ENCODE measurements at regions not wholly inside any gene's neighbourhood (a gene's known extent, or its start where the extent isn't known, plus 50 kb on each side); places are given as distances from the start of the nearest gene placed in this dataset.

- no peak overlapping the region for H3K4me3 ChIP-seq
- TF ChIP-seq POLR2A (IDR thresholded peaks at IDR 0.05) (no peak), CTCF (IDR thresholded peaks at IDR 0.05 in 4 of 5, conservative IDR thresholded peaks at IDR 0.05 in 1 of 5) (no peak)
- intact Hi-C loops (cut with DNase I; ENCODE audit: low total_unique reads), result no loop called here
- in situ Hi-C loops (cut with MboI; ENCODE audit: low sequenced_read_pairs in 4 of 4), result no loop called here
- no peaks in the 10 kb centered on the region for H3K9me3 ChIP-seq
- H3K36me3 ChIP-seq, result no peaks in the 10 kb centered on the region
- no peak for DNase-seq
- ATAC-seq, result no peak
- no peak overlapping the region for H3K27ac ChIP-seq
- peaks cover 0 to 4% (median 0%) of the 10 kb centered on the region in 3 donors for H3K27me3 ChIP-seq
- peaks cover 0 to 6% of the 10 kb centered on the region in 2 donors for H3K4me1 ChIP-seq
These were observed 178.2 kb upstream of the GDNF start for GRCh38 chr5:38018016-38018415.

- no peak for ATAC-seq
These were observed 173.3 kb upstream of the GDNF start for GRCh38 chr5:38013107-38013506.

GRCh38 chr5:38011668-38012188 is 171.9 kb upstream of the GDNF start:
- no peaks in the 10 kb centered on the region for H3K27me3 ChIP-seq
- intact Hi-C loops (cut with DNase I; ENCODE audit: low total_unique reads) (no loop called here), in situ Hi-C loops (cut with MboI; ENCODE audit: low sequenced_read_pairs in 4 of 4) (no loop called here)
- H3K4me1 ChIP-seq, result peaks cover 18 to 21% of the 10 kb centered on the region in 2 donors
- no peak for DNase-seq
- no peaks in the 10 kb centered on the region for H3K36me3 ChIP-seq
- peak in 1 of 2 donors; percentile 35 for ATAC-seq
- no peaks in the 10 kb centered on the region for H3K9me3 ChIP-seq
- no peak for TF ChIP-seq POLR2A (IDR thresholded peaks at IDR 0.05)
- no peak for TF ChIP-seq CTCF (IDR thresholded peaks at IDR 0.05 in 4 of 5, conservative IDR thresholded peaks at IDR 0.05 in 1 of 5)
- H3K4me3 ChIP-seq, result no peak overlapping the region
- no peak overlapping the region for H3K27ac ChIP-seq

More at GRCh38 chr5:38013107-38013506, 173.3 kb upstream of the GDNF start:
- no peak overlapping the region for H3K27ac ChIP-seq
- H3K36me3 ChIP-seq, result no peaks in the 10 kb centered on the region
- intact Hi-C loops (cut with DNase I; ENCODE audit: low total_unique reads), result no loop called here
- no peaks in the 10 kb centered on the region for H3K9me3 ChIP-seq
- H3K27me3 ChIP-seq, result no peaks in the 10 kb centered on the region
- H3K4me3 ChIP-seq, result no peak overlapping the region
- no peak for DNase-seq
- in situ Hi-C loops (cut with MboI; ENCODE audit: low sequenced_read_pairs in 4 of 4), result no loop called here
- peaks cover 14 to 20% of the 10 kb centered on the region in 2 donors for H3K4me1 ChIP-seq
- TF ChIP-seq POLR2A (IDR thresholded peaks at IDR 0.05), result no peak
- TF ChIP-seq CTCF (IDR thresholded peaks at IDR 0.05 in 4 of 5, conservative IDR thresholded peaks at IDR 0.05 in 1 of 5), result no peak

GRCh38 chr5:38009749-38010358 is 170.0 kb upstream of the GDNF start:
- intact Hi-C loops (cut with DNase I; ENCODE audit: low total_unique reads) (no loop called here), in situ Hi-C loops (cut with MboI; ENCODE audit: low sequenced_read_pairs in 4 of 4) (no loop called here)
- Histone ChIP-seq H3K4me1 (peaks cover 18 to 19% of the 10 kb centered on the region in 2 donors), H3K27ac (no peak overlapping the region), H3K36me3 (no peaks in the 10 kb centered on the region), H3K9me3 (no peaks in the 10 kb centered on the region), H3K4me3 (no peak overlapping the region), H3K27me3 (no peaks in the 10 kb centered on the region)
- no peak for DNase-seq
- TF ChIP-seq CTCF (IDR thresholded peaks at IDR 0.05 in 4 of 5, conservative IDR thresholded peaks at IDR 0.05 in 1 of 5), result no peak
- TF ChIP-seq POLR2A (IDR thresholded peaks at IDR 0.05), result no peak
- ATAC-seq, result no peak

Data from gastrocnemius medialis (tissue), 4 donors.